ENCODE measurements at regions not wholly inside any gene's neighbourhood (a gene's known extent, or its start where the extent isn't known, plus 50 kb on each side); places are given as distances from the start of the nearest gene placed in this dataset.
"Not testable (repeated sequence)": the region's sequence is repeated elsewhere in the genome, so short reads cannot be mapped to it uniquely, and the experiment has no call there.

DNA sequence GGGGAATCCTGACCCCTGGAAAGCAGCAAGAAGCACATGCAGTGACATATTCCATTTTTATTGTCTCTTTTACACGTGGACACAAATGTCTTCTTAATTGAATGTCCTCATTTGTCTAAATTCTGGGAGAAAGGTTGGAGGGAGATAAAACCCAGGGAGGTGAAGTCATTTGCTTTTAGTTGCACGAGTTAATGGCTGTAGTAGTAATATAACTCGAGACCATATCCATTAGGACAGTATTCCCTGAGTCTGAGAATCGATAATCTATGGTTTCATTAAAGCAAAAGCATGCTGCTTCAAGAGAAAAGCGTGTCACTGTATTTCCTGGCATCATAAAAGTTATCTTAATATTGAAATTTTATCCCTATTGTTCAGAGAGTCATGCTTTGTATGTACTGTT, 216.0 kb upstream of the PELI2 start:
- DNase-seq: no peak

DNA sequence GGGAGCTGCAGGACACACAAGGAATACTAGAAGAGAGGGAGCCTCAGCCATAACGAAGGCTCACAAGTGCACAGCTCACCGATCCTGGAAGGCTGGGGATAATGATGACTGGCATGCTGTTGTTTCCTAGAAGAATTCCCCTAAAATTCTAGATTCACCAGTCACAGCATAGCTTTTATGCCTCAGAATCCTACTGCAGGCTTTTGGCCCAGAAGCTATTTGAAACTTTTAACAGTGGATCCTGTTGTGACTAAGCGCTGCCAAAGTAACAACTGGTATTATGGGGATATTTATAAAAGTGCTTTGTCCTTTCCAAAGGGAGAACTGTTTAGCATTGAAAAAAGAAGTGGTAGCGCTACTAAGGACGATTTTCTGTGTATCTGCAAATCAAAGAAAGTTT, 214.1 kb upstream of the PELI2 start:
- no peak for DNase-seq

DNA sequence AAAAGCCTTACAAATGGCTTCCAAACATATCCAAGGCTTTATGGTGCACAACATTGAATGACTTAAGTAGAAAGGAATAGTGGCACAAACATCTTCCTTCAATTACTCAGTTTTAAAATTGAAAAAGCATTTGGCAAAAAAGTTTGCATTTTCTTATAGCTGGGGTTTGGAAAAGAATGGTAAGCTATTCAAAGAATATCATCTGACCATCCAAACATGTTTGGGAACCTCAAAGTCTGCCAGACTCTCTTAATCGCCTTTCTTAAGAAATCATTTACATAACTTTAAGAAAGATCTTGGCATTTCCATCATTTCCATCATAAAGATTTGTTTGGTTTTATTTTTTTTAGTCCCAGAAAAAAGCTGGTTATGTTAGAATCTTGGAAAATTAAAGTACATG, 210.1 kb upstream of the PELI2 start:
- no peak for DNase-seq

DNA sequence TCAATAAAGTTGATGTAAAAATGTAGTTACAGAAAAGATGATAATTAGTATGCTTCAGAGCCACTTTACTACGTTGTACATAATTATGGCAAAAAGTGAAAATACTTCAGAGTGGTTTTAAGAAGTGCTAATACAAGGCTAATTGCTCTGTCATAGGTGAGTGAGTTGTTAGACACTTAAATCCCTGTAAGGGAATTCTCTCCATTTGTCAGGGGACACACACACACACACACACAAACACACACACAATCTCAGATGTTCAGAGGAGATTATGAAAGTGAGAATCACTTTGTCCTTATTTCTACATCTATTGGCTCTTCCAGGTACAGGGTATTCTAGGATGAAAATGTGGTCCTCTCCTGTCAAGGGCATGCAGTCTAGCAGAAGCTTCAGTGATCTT, 208.3 kb upstream of the PELI2 start:
- DNase-seq: no peak

DNA sequence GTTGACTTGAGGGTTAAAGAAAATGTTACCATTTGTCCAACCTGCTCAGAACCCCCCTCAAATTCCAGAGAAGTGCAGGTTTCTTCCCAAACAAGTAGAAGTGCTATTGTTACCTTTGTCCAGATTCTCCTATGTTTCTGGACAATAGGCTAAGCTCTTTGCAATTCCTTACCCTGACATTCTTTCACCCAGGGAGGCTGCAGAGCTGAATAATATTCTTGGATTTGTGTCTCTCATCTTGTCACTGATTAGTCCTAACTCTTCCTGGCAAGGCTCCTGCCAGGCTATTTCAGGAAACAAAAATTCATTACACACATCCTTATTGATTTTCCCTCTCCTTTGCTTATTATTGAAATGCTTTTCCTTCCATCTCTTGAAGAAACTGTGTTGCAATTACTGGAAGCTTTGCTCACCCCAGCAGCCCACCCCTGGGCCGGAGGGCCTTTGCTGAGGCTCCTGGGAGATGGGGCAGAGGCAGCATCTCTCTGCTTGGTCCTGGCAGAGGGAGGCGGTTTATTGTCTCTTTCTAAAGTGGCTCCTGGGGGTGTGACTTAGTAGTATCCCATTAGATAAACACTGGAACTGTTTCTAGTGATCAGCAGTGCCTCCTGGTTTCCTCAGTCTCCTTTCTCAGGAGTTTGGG, 207.5 kb upstream of the PELI2 start:
- DNase-seq: no peak

DNA sequence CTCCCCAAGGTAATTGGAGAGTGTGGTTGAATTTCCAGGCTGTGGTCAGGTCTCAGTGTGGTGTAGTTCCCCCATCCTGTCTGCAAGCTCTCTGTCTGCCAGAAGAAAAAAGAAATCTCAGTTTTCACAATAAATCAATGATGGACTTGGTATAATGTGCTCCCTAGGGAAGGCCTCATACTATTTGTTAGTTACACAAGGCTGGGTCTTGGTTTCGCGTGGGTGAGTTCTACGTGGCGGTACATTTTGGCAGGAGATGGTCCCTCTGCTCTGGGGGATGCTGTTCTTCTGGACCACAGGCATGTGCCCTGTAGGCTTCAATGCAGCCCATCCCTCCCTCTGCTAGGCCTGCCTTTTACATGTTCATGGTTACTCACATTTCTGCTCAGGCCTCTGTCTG, 206.4 kb upstream of the PELI2 start:
- no peak for DNase-seq

DNA sequence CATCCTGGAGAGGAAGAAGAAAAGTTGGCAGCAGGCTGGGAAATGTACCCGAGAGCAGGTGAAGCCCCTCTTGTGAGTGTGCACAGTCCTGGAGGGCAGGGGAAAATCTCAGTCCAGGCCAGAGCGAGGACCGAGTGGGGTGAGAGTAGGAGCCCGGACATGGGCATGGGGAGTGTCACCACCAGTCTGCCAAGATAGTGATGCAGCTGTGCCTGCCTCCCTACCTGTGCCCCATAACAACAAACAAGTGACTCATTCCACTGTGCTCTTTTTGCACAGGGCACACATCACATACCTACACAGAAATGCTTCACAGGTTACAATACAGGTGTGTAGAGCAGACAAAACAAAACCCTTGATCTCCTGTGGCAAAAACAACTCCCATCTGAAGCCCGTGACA, 205.9 kb upstream of the PELI2 start:
- no peak for DNase-seq

DNA sequence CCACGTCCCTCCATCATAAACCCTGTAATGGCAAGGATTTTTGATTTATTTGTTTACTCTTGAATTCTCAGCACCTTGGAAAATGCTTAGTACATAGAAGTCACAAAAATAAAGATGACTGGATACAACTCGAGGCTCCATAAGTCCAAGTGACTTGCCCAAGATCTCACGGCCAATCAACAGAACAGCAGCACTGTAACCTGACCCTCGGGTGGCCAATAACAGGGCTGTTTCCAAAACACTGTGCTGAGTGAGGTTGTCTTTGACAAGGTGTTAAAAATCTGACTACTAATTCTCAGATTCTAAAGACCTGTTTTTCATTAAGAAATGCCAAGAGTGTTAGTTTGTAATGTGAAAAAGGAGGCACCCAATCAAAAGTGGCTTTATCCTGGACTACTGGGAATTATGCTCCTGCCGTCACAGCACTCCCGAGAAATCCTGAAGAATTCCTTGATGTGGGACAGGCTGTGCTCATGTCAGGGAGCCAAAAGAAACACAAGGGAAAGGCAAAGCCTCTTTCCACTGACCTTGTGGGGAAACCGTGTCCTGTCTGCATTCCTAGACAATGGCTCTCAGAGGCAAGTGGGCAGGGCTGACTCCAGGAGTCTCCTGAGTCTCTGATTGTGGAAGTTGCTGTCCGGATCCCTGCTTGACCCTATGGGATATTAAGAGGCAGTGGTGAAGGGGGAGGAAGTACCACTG, 204.7 kb upstream of the PELI2 start:
- no peak for DNase-seq

DNA sequence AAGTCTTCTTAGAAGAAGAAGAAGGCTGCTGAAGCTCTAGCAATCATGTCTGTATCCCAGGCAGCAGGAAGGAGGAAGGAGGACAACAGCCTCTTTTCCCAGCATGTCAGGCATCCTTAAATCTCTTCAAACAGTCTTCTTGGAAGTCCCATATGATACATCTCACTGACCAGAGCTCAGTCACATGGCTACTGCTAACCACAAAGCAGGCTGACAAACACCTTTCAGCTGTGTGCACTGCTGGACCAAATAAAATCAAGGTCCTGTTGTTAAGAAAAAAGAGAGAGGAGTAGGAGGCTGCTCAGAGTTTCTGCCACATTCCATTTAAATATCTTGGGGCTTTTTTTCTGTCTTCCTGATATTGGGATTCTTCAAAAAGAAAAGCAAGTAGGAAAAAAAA, 203.4 kb upstream of the PELI2 start:
- no peak for DNase-seq

DNA sequence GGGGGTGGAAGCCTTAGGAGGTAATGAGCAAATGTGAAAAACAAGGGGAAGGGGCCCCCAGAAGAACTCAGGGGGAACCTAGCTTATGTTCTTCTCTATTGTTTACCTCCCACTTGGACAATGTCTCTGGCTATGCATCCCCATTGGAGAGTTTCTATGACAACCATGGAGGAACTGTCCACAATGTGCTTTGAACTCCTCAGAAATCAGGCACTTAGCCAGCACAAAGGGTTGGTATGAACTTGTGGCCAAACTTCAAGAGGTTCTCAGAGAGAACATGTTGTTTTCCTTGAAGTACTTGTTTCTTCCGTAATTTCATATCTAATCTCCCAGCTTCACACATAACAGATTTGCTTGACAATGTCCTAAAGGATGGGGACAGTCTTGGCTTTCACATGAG, 202.8 kb upstream of the PELI2 start:
- no peak for DNase-seq

DNA sequence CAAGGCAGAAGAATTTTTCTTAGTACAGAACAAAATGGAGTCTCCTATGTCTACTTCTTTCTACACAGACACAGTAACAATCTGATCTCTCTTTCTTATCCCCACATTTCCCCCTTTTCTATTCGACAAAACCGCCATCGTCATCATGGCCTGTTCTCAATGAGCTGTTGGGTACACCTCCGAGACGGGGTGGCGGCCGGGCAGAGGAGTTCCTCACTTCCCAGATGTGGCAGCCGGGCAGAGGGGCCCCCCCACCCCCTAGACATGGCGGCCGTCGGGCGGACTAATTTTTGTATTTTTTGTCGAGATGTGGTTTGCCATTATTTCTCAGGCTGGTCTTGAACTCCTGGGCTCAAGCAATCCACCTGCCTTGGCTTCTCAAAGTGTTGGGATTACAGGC, 198.4 kb upstream of the PELI2 start:
- not testable (repeated sequence) for DNase-seq

DNA sequence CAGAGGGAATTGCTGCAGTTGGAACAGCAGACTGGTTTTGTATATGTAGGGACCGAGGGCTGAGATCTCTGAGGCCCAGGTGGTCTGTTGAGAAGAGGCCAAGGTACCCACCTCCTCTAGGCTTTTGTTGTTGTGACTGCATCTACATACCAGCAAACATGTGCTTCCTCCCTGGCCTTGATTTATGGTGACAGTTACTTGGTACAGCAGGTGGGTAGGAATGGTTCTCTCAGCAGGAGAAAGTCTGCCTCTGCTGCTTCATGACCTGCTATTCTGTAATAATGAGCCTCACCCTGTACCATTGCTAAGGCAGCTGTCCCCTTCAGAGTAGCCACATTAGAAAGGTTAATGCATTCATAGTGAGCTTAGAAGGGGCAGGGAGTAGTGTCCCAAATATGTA, 196.7 kb upstream of the PELI2 start:
- DNase-seq: no peak

DNA sequence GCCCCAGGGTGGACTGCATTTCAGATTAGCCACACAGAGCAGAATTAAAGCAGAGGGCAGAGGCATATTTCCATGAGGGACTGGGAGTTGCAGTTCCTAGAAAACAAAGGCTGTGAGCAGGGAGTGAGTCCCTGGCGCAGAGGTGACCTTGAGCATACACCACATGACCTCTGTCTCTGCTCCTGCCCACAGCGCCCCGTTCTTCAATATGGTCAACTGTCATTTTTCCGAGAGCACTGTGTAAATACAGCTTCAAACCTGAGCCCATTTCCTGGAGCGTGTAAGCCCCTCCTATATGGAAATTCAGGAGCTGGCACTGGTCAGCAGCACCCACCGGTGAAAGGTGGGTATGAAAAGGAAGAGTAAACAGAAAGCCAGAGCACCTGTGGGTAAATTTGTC, 192.2 kb upstream of the PELI2 start:
- no peak for DNase-seq

DNA sequence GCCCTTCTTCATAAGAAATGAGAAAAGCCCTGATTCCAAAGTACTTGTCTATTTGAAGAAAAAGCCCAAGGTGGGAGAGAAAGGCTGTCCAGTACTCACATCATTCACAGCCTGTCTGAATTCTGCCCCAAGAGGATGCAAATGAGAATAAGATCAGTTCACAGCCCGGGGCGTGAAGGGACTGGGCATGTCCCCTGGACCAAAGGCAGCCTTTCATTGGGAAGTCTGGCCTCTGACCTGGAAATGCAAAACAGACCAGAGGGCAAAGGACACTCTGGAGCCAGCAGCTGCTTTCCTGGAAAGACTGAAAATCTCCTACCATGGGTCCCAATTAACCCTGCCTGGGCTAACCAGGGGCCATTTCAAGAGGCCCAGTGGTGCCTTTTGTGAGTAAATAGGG, 191.2 kb upstream of the PELI2 start:
- DNase-seq: no peak

DNA sequence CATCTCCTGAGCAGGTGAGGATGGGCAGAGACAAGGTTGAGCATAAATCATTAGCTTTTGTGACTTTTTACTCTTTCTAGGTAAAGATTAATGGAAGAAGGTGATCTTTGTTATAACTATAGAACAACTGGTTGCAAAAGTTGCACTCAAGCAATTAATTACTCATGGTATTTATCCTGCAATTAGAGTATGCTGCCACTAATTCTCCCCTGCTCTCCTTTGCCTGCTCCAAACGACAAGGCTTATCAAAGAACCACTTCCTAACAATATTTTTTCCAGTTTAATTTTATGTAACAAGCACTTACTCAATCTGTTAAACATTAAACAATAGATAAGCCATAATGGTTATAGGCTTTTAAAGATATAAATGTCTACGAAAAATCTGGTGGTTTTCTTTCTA, 189.9 kb upstream of the PELI2 start:
- no peak for DNase-seq

DNA sequence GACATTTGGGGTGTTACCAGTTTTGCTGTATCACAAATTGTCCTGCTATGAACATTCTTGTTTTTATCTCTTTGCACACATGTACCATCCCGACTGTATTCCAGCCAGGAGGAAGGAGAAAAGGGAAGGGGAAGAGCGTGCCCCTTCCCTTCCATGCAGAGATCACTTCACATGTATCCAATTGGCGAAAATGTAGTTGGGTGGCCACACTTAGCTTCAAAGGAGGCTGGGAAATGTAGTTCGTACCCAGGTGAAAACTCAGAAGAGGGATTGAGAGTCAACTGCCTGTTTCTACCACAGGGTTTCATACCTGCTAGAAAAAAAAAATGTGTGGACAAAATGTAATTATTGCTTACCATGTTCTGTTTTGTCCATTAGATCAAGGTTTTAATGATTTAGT, 189.1 kb upstream of the PELI2 start:
- no peak for DNase-seq

DNA sequence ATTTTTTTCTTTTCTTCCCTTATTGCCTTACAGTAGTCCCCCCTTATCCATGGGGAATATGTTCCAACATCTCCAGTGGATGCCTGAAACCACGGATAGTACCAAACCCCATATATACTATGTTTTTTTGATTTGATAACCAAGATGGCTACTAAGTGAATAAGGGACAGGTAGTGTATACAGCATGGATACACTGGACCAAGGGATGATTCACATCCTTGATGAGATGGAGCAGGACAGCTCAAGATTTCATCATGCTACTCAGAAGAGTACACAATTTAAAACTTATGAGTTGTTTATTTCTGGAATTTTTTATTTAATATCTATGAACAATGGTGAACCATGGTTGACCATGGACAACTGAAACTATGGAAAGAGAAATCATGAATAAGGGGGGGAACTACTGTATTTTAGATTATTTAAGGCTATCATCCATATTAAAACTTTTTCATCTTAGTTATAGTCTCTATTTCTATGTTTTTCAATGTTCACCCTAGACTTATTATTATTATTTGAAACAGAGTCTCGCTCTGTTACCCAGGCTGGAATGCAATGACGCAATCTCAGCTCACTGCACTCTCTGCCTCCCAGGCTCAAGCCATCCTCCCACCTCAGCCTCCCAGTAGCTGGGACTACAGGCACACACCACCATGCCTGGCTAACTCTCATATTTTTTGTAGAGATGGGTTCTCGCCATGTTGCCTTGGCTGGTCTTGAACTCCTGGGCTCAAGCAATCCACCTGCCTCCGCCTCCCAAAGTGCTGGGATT, 188.0 kb upstream of the PELI2 start:
- no peak for DNase-seq

DNA sequence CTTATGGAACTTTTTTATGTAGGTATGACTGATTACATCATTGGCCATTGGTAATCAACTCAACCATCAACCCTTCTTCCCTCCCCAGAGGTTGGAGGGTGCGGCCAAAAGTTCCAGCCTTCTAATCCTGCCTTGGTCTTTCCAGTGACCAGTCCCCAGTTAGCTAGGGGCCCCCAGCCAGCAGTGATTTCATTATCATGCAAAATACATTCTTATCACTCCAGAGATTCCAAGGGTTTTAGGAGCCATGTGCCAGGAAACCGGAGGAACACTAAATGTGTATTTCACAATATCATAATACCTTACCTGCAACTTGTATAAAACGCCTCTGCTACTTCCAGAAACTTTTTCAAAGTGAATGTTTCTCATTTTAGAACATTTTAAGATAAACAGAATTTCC, 181.5 kb upstream of the PELI2 start:
- DNase-seq: no peak

DNA sequence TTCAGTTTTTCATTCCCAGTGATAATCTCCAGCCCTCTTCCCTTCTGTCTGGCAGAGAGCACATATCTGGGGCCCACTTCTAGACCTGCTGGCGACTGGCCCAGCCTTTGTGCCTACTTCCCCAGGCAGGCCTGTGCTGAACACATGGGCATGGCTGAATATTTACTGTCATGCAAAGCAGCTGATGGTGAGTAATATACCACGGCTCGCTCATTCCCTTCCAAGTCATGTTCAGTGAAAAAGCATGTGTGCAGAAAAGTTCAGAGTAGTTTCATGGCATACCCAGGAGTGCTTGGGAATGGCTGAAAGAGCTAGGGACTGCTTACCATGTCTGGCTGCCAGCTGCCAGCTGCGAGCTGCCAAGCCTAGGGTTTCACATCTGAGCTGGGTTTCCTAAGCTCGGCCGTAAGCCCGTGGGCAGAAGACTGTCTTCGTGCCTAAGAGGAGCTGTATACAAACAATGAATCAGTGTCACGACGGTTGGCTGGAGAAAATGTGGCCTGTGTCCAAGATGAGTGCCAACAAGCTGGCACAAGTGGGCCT, 179.9 kb upstream of the PELI2 start:
- no peak for DNase-seq

DNA sequence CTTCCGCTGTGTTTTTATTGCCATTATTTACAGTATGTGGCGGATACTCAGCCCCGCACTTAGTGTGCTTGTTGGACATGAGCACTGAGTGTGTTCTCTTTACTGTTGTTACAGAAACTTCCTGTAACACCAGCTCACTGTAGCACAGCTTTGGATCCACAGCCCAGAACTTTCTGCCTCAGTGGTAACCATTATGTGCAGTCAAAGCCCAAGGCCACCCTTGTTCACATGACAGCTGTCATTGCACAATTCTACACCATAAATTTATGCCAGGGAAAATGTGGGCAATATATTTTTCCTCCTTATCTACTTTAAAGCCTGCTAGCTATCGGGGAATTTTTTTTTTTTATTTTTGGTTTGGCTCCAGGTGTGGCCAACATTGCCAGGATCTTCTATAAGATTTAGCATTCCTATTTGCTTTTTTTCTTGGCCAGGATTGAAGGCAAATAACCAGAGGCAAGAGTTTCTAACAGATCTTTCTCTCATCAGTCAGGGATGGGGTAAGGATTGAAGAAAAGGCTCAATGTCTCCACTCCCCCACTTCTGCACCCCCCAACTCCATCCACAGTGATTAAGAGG, 176.0 kb upstream of the PELI2 start:
- no peak for DNase-seq

DNA sequence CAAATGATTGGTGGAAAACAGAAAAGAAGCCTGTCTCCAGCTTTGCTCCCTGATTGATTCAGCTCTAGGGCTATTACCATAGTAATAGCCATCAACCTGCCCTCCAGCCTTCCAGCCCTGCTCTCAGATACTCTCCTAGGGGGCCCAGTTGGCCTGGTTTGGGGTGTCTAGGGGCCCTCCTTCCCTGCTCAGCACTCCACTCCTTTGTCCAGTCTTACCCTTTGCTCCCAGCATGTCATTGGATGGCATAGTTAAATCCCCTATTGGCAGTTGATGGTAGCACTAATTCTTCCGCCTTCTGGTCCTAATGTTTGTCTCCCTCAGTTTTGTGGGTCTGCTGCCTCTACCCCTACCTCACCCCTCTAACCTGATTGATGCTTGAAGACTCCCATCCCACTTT, 175.4 kb upstream of the PELI2 start:
- DNase-seq: no peak

DNA sequence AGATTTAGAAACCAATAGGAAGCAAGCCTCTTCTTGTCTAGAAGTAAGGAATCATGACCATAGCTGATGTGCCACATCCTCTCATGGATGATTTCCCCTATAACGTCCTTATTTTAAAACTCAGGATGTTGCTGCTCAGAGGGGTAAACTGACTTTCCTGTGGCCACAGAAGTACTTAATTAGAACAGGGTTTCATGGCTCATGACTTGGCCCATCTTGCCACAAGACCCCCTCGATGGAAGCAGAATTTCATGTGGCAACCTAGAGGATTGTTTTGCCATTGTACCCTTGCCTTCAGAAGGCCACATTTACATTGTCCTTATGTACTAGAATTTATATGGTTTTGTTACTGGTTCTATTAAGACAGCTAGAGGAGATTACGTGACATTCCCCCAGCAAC, 173.5 kb upstream of the PELI2 start:
- no peak for DNase-seq

DNA sequence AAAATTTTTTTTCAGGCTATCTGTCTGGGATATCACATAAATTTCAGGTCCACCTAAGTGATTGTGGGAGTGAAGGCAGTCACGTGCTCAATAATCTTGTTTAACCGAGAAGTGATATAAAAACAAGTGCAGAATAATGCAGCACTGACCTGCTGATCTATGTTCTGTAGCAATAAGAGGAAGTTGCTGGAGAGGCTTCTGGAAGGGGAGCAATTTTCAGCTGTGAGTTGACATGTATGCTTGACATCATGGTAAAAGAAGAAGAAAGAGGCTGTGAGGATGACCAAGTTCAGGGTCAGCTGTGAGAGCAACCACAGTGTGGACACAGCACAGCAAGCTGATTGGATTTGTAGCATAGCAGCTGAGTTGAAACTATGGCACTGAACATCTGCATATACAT, 172.0 kb upstream of the PELI2 start:
- DNase-seq: no peak

DNA sequence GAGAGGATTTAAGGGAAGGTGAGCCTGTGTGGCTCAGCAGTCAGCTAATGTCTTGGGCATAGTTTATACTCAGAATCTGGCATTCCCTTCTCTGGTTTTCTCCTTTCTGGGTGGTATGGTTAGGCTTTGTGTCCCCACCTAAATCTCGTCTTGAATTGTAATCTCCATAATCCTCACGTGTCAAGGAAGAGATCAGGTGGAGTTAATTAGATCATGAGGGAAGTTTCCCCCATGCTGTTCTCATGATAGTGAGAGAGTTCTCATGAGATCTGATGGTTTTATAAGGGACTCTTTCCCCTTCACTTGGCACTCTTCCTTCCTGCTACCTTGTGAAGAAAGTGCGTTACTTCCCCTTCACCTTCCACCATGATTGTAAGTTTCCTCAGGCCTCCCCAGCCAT, 169.8 kb upstream of the PELI2 start:
- DNase-seq: no peak

All from stimulated activated CD4-positive, alpha-beta T cell treated with anti-CD3 and anti-CD28 coated beads, Interleukin-4, amount 100 ng/mL, for 24 hours (primary cell).